ENCODE measurements at regions not wholly inside any gene's neighbourhood (a gene's known extent, or its start where the extent isn't known, plus 50 kb on each side); places are given as distances from the start of the nearest gene placed in this dataset.

DNA sequence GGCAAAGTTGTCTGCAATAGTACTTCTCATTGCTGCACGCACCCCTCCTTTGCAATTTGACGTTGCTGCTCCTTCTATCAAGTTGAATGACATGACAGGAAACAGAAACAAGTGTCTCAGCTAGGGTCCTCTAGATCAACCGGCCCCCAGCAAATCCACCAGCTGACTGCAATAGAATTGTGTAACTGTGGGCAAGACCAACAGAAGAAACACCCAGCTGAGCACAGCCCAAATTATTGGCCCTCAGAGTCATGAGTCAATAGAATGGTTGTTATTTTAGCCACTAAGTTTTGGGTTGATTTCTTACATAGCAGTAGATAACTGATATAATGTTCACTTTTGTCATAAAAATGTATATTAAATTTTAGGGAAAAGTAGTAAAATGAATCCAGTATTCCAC, 202.7 kb downstream of the MAFB start:
- DNase-seq: no peak

DNA sequence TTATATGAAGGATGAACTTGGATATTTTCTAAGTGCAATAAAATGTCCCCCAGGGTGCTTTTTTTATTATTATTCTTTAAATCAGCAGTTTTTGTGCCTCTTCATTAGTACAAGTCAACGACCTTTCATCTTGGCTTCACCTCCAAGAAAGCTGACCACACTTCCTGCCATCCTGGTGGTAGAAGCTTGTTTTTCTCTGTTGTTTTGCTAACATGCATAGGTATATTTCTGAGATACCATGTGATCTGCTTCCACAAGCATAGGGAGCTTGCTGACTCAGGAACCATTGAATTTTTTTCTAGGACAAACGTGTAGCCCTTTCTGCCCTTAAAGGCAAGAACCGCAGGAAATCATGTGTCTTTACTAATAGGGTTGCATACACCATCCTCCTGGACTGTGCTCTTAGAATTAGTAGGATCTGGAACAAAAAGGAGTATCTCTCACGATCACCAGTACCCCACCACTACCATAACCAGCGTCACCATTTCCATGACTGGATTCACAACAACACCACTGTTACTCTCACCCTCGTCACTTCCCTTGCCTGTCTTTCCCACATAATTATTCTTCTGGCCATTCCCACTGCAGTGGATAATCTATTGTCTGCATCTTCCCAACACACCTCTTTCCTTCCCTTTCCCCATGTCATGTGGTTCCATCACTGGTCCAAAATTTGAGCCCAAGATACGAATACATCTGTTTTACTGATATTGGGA, 207.1 kb downstream of the MAFB start:
- no peak for DNase-seq

DNA sequence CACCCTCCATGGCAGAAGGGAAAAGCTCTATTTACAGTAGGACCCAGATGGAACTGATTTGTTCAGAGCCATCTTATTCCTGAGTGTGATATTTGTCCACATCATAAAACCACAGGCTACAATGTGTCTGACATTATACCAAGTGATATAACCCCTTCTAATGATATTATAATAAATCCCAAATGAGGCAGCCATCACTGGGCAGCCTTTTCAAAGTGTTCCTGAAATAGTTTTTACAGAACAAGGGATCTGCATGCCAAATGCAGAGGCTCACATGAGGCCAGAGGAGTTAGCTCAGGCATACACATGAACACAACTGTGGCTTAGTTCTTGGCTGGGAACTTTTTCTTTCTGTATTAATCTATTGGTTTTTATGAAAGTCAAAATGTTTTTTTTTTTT, 207.7 kb downstream of the MAFB start:
- DNase-seq: no peak

DNA sequence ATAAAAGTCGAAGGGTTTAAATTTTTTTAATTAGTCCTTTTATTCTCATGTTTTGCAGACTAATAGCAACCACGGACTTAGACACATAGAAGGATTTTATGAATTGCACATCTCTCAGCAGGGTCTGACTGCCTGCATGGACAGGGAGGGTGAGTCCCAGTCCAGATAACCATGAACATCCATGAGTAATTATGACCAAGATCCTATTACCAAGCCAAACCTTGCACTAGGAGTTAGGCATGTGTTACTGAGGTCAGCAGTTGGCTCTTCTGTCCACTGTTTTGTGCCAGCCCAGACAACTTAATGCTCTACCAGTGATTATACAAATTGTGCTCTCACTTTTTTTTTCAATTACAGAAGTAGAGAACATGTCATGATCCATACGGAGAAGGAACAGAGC, 211.2 kb downstream of the MAFB start:
- no peak for DNase-seq

DNA sequence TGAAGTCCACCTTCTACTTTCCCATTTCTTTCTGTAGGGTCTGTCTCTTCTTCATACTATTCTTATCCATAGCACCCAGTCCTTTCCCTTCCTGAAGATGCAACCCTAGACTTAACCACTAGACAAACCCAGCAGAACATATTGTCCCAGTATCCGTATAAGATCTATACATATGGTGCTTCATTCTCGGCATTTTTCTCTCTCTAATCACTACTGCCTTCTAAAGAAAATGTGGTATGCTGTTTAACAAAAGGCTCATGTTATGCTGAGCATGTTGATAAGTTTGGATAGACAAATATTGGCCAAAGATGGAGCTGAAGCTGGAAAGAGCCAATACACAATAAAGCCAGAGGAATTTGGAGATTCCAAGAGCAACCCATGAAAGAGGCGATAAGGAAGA, 212.6 kb downstream of the MAFB start:
- no peak for DNase-seq

DNA sequence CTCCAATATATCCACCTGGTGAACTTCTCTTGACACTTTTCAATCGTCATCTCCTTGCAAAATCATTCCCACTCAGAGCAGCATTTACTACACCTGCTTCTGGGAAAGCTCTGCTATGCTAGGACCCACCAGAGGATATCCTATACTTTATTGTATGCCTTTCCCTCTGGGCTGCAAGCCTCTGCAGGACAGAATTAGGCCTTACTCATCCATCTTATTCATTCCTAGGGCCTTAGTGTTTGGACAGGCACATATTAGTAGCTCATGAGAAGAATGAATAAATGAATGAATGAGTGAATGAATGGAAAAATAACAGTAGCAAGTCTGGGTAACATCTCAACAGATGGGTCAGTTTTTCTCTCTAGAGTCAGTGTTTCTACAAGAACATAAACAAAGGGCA, 216.1 kb downstream of the MAFB start:
- no peak for DNase-seq

DNA sequence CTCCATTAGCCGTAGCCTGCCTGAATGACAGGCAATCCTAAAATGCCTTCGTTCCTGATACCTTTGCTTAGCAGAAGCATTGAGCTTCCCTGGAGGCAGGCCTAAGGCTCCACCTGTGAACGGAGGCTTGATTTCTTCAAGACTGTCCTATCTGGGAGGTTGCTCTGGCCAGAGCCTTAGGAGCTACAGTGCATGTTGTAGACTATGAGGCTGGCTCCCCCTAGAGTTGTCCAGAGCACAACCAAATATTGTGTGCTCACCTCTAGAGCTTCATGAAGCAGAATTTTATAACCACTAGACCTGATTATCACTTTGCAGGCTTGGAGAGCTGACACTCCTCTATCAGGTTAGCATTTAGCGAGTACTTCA, 217.8 kb downstream of the MAFB start:
- DNase-seq: no peak

DNA sequence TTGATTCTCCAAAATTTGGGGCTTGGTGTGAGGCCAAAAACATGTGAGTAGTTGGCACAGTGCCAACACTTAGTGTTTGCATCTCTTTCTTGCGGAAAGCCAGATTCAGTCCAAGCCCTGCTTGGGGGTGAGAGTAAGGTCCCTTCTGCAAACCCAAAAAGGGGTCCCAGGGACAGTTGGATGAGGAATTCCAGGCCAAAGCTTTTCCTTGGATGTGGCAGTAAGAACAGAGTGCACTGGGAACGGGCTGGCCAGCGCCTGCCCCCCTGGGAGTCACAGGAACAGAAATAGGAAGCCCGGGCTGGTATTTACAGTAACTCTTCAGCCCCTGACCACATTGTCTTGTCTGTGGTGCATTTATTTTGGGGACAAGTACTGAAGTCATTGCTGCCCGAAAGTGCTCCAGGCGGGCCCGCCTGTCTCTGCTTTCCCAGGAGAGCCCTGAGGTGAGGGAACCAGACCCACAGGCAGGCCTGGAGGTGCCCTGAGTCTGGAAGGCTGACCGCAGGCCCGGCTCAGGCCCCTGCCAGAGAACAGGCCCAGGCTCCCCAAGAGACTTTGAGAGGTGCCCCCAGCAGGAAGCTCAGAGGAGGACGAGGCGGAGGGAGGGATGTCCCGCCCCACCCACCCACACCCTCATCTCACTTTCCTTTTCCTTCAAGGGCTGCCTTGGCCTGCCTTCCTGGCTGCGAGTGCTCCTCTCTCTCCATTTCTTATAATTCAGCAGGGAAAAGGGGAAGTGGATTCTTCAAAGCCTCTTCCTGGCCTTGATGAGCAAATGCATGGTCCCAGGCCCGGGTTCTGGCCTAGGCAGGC, 218.4 kb downstream of the MAFB start:
- DNase-seq: no peak

DNA sequence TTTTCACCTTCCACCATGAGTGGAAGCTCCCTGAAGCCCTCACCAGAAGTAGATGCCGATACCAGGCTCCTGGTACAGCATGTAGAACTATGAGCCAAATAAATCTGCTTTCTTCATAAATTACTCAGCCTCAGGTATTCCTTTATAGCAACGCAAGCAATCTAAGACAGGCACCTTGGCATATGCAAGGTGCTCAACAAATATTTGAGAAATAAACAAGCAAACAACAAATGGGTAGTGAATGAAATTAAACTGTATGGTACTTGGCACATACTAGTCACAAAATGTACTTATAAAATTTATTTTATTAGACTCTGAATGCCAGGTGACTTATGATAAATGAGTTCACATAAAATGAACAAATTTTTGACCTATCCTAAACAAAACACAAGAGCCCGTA, 220.3 kb downstream of the MAFB start:
- DNase-seq: no peak

DNA sequence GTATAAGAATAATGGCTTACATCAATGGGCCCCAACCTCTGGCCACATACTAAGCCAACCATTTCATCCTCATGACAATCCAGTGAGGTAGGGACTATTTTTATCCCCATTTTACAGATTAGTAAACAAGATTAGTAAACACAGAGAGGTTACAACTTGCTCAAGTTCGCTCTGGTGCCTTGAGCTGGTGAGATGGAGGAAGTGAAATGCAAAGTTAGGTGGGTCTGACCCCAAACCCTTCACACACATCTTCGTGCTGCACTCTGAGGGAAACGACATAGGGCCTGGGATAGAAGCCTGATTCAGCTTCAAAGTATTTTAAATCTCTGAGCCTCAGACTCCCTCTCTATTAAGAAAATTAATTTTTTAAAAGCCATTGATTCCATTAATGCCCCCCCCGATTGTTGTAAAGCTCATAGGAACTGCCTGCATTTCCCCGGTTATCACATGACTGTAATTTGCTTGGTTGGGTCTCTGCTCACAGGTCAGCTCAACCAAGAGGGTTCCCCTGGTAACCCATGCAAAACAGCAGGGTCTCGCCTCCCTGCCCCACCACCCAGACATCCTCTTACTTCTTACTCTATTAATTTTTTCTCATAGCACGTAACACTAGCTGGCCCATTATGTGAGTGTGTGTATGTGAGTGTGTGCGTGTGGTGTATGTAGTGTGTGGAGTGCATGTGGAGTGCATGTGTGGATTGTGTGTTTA, 221.2 kb downstream of the MAFB start:
- DNase-seq: no peak

DNA sequence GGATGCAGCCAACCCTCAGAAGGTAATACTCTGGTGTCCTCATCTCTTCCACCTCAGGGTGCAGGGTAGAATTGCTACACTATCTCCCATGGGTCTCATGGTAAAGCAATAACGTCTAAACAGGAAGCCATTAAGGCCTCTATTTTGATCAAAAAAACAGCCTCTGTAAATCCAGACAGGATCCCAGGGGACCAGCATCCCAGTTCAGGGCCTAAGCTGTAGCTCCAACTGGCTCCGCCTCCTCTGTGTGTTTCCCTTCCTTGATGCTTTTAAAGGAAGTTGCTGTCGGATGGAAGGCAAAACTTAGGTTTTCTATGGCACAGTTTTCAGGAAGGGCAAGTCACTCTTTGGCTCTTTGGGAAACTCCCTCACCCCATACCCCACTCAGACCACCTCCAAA, 222.0 kb downstream of the MAFB start:
- no peak for DNase-seq

DNA sequence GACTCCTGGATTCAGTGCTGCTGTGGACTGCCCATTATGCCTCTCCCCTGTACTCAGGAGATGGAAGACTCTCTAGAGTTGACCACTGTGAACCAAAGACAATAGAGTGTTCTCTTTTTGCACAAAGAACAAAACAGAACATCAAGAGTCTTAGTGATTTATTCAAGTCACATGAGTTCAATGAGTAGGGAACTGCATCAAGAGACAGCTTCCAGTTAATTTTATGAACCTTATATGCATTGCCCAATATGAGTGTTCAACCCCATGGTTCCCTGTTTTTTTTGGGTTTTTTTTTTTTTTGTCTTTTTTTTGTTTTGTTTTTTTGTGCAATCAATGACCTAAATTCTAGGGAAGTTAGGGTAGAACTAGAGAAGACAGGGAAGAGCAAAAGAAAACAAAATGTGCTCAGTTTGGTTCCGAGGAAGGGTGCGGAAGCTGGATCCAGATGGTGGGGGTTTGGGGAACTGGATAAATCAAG, 224.3 kb downstream of the MAFB start:
- DNase-seq: no peak

DNA sequence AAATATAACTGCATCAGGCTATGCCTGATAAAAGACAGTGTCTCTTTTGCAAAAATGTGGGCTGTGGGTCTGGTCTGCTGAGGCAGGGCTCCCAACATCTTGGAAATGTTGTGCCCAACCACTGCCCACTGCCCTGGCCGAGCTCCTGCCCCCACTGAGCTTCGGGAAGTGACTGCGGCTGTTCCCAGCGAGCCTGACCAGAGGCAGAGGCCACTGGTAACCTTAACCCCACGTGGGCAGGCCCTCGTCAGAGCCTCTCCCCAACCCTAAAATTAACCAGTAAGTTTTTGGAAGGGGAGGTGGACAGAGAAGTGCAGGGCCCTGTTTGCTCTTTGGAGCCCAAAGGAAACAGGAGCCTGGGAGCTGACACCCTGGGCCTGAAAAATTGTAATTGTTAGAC, 225.9 kb downstream of the MAFB start:
- no peak for DNase-seq

DNA sequence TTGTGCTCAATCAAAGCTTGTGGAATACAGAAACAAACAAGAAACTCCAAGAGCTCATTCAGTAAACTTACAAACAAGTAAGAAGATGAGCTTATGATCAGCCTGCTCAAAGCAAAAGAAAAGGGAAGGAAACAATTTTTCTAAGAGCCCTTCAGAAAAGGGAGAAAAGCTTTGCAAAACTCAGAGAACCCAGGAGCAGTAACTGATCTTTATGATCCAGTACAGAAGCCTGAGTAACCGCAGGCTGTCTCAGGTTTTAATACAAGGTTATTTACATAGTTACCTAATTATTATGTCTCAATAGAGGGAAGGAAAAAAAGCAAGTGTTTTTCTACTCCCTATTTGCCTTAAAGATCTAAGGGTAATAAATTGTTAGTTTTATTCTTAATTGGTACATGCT, 226.5 kb downstream of the MAFB start:
- DNase-seq: no peak

DNA sequence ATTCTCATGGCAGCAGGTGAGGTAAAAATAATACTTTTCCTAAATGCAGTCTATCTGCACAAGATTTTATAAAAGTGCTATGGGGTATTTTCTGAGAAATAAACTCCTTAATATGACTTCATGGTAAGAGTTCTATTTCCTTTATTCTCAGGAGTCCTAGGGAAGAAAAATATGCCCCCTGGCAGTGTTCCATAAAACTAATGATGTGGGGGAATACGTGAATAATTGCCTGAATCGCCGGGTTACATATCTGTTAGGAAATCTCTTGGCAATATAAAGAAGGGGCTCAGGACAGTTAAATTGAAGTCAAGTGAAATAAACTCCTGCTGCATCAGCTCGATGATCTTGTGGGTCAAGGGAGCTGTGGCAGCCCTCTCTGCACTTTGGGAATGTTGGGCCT, 229.7 kb downstream of the MAFB start:
- no peak for DNase-seq

DNA sequence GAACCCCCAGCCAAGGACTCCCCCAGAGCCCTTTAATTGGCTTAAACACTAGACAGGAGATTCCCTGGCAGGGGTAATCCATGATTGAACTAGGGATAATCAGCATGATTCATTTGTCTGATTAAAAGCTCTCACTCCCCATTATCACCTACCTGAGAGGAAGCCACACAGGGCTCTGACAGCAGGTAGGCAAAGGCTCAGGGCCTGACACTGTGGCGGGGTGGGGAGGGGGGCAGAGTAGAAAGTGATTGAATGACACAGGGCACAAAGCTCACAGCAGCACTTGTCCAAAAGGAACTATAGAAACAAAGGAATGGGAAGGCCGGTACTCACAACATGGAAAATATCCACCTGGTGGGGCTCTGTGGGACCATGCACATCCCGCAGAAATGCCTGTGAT, 231.6 kb downstream of the MAFB start:
- no peak for DNase-seq

DNA sequence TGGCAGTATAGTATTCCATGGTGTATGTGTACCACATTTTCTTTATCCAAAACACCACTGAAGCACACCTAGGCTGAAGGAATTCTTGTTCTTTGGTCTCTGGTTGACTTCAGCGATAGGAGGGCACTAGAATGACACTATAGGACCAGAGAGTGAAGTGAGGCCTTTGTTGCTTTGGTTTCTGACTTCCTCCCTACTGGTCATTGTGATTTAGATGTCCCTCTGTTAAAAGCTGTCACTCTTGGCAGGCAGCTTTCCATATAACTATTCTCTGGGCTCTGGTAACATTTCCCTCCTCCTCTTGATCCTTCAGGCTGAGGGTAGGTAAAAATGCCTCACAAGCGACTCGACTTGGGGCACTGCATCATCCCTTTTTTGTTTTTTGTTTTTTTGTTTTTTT, 236.3 kb downstream of the MAFB start:
- no peak for DNase-seq

DNA sequence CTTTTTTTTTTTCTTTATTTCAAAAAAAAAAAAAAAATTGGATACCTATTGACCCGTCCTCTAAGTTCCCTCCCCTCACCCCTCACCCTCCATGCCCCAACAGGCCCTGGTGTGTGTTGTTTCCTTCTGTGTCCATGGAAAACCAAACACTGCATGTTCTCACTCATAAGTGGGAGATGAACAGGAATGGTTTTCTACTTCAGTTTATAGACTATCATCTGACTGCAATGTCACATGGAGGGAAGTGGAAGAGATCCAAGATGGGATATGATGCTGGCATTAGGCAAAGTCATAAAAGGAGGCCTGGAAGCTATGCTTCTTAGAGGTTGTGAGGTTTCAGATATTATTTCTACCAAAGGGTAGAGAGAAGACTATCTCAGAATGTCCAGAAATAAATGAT, 237.5 kb downstream of the MAFB start:
- DNase-seq: no peak

DNA sequence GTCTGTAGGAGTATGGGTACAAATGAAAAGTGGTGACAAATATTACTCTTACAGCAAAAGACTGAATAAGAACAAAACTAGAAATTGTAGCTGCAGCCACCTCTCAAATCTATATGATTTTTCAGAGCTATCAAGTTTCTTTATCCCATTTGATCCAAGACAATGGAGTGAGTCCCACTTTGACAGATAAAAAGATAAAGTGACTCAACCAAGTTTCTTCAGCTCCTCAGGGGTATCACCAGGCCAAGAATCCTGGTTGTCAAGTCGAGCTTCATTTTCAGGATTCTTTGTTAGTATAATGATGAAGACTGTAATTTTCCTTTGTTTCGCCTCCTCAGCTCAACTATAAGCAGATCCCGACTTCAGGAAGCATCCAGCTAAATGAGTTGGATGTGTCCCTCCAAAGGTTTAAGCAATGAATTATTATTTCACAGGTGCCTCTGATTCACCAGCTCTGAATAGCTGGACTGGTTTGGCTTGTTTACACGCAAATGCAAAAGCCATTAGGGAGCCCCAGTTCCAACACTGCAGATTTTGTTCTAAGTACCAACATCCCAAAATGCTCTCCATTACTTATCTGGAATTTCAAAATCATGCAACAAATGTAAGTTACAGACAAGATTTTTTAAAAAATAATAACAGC, 238.9 kb downstream of the MAFB start:
- DNase-seq: no peak

DNA sequence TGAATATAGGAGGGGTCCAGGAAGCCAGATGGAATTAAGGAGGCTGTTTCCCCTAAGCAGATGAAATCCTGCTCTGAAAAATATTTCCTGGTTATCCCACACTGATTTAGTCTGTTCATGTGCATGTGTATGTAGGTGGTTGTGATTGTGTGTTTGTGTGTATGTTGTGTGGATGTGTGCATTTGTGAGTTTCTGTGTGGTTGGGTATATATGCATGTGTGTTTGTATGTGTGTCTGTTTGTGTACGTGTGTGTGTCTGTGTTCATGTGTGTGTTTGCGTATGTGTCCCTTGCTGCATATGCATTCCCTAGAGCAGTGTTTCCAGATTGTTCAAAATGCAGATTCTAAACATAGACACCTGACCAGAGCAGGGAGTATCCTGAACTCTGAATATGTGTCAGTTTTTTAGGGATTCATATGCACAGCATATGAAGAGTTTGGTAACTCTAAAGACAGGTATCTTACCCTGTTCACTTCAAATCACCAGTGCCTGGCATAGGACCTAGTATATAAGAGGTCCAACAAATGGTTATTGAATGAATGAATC, 239.8 kb downstream of the MAFB start:
- DNase-seq: no peak

DNA sequence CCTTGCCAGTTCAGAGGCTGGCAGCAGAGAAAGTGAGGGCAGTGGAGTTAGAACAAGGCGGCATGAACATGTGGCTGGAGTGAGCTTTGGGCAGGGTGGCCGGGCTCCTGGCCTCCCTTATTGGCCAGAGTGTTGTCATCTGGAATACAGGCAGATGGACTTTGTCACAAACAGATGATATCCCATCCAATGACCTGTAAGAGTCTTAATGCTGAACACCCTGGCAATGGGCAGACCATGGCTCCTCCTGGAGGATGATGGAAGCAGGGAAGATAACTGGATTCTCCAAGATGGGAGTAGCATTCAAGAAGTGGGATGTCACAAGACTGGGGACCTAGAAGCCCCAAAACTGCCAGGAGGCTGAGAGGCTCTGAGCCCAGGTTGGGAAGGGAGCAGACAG, 242.1 kb downstream of the MAFB start:
- no peak for DNase-seq

DNA sequence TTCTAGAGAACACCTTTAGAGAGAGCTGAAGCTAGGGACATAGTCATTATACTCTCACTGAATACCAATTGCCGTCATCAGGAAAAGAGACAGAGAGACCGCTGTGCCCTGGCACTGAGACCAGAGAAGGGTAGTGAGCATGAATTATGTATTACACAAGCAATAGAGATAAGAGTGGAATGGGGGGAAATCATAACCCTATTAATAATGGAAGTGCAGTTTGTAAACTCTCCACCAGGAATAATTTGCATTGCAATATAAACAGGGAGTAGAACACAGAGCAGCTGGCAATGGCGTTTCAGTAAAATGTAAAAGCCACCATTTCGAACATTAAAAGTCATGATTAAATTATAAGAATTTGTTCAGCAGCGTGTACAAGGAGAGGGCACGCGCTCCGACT, 244.5 kb downstream of the MAFB start:
- no peak for DNase-seq

DNA sequence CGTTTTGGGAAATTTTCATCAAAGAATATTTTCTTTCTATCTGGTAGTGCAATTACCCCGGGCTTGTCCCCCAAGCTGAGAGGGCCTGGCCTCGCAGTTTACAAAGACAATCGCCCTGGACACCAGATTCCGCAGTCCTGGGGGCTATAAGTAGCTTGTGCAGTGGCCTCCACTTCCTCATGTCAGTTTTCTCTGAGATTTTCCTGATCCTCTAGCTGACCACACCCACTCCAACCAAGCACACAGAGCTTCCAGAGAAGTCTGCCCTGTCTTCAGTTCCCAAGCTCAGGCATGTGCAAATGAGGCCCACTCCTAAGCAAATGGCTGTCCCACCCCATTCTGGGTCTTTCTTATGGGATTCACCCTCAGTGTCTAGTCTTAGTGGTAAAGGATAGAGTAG, 245.3 kb downstream of the MAFB start:
- DNase-seq: no peak

Data from NCI-H446 treated with DMSO at 0.1 percent for 48 hours (cell line).